ENCODE measurements at regions not wholly inside any gene's neighbourhood (a gene's known extent, or its start where the extent isn't known, plus 50 kb on each side); places are given as distances from the start of the nearest gene placed in this dataset.

DNA sequence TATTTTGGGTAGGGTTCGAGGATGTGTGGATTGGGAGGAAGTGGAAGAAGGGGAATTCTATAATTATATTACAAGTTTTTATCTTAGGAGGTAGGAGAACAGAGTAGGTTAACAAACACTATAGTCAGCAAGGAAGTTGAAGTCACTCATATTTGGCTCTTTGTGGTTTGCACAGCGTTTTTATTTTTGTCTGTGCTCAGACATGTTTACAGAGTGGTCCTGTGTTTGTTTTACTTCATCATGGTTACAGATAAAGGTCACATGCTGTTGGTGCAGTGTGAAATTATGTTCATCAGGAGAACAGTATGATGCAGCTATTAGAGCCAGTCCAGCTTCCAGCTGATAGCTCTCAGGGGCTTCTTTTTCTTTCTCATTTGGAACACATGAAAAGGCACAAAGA, 299.9 kb upstream of the SFRP2 start:
- no peak for DNase-seq (ENCODE audit: low read depth in 2 of 2)

DNA sequence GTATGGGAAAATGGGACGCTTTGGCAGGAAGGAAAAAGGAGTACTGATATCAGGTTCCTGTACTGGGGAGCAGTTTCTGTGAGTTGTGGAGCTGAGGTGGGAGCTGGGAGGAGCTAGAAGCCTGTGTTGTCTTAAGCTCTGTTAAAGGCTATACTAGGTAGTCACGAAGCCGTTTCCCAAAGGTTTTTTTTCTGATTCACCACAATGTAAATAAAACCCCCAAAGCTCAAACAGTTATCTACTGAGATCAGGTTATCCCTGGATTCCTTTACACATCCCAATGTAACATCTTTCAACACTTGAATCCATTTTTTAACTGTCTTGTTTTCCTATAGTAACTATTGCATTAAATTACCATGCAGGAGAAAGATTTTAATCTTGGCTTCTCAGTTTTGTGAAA, 297.4 kb upstream of the SFRP2 start:
- no peak for DNase-seq (ENCODE audit: low read depth in 2 of 2)

DNA sequence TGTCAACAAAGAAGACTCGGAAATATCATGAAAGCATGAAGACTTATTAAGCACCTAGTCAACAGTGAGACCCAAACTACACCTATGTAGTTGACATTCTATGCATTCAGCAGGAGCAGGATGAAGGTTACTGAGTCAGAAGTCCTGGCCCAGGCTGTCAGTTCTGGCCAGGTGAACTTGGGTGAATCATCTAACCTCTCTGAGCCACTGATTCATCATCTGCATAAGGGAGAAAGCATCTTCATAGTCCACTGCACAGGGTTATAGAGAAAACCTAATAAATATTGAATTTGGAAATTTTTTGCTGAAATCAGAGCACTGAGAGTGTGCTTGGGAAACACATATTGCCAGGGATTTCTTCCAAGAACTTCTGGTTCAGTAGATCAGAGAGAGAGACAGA, 296.0 kb upstream of the SFRP2 start:
- DNase-seq (ENCODE audit: low read depth in 2 of 2): no peak

DNA sequence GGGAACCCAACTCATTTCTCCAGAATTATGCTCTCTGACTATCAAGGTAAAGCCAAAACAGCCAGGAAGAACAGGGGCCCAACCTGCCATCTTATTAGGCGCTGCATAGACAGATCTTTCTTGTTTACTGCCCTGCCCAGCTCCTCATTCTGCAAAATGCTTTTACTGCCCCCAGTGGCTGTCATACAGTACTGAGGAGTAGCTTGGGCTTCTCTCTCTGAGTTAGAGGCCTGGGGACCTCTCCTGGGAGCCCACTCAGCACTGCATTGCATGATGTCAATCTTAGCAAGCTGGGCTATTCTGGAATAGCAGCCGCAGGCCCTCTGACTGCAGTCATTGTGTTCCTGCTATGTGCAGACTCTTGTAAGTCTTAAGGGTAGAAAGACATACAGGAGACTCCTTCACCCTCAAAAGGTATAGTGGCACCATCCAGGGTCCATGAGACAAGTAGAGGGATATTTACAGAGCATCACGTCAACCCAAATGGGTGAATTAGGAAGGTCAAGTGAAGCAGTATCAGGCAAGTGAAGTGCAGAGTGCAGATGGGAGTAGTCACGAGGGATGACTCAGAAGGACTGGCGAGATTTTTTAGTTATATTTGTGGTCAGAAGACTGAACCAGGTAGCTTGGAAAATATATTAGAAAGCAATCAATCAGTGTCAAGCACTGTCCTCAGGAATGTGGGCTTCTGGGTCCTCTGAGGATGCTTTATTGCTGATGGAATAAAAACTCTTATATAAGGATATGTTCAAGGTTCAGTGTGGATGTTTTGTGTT, 294.1 kb upstream of the SFRP2 start:
- no peak for DNase-seq (ENCODE audit: low read depth in 2 of 2)

DNA sequence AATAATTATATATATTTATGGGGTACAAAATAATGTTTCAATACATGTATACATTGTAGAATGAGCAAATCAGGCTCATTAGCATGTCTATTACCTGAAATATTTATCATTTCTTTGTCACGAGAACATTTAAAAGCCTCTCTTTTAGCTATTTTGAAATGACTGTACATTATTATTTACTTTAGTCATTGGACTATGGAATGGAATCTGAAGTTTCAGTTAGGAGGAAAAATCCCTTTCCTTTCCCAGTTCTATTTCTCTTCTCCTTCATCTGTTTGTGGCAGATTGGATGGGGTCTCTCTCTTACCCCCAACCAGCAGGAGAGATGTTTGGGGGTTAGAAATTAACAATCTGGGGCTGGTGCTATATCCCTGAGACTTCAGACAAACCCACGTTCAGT, 292.5 kb upstream of the SFRP2 start:
- no peak for DNase-seq (ENCODE audit: low read depth in 2 of 2)

DNA sequence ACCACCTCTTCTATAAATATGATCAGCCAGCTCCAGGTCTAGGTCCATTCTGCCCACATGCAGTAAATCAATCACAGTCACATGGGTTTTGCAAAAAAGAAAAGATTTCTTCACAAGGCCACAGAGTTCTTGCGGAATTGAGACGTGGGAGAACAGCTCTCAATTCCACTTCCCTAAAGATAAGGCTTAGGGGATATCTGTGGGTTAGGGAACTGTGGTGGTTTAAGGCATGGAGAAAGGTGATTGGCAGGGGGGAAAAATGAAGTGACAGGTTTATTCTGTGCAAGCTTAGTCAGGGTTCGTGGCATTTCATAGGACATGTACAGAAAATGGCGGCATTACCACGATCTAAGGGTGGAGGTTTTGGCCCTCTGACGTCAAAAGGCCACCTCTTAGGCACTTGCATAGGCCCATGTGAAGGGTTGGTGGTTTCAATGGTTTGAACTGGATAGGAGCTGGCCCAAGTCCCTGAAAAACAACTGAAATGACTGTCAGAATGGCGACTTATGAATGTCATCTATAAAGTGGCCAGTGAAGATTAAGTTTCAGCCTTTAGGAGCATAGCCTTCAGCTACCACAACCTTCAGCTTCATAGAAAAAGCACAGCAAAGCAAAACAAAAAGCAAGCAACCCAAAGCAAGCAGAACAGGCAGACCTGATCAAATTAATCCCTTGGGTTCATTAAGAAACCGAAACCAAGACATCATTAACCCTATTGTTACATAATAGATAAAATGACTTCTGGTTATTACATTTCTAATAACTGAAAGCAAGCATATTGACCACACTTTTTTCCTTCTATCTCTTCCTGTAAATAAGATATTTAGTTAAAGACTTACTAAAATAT, 289.8 kb upstream of the SFRP2 start:
- no peak for DNase-seq (ENCODE audit: low read depth in 2 of 2)

DNA sequence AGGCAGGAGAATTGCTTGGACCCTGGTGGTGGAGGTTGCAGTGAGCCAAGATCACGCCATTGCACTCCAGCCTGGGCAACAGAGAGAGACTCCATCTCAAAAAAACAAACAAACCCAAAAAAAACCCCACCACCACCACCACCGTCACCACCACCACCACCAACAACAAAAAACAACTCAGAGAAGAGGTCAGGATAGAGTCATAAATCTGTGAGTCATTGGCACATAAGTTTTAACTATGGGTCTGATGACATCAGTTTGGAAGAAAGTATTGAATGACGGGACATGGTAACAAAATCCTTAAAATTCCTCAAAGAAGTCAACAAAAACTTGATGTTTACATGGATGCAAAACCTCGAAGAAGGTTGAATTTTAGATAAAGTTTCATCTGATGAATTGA, 288.0 kb upstream of the SFRP2 start:
- DNase-seq (ENCODE audit: low read depth in 2 of 2): no peak

DNA sequence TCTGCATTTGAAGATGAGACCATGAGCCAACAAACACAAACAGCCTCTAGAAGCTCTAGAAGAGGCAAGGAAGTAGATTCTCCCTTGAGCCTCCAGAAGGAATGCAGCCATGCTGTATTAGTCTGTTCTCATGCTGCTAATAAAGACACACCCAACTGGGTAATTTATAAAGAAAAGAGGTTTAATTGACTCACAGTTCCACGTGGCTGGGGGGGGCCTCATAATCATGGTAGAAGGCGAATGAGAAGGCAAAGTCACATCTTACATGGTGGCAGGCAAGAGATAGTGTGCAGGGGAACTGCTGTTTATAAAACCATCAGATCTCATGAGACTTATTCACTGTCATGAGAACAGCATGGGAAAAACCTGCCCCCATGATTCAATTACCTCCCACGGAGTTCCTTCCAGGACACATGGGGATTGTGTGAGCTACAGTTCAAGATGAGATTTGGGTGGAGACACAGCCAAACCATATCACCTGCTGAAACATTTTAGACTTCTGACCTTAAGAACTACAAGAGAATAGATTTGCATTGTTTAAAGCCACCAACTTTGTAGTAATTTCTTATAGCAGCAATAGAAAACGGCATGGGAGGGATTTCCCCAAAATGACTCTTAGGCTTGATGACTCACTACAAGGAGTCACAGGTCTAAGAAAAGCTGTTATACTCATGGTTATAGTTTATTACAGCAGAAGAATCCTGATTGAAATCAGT, 284.4 kb upstream of the SFRP2 start:
- DNase-seq (ENCODE audit: low read depth in 2 of 2): no peak

DNA sequence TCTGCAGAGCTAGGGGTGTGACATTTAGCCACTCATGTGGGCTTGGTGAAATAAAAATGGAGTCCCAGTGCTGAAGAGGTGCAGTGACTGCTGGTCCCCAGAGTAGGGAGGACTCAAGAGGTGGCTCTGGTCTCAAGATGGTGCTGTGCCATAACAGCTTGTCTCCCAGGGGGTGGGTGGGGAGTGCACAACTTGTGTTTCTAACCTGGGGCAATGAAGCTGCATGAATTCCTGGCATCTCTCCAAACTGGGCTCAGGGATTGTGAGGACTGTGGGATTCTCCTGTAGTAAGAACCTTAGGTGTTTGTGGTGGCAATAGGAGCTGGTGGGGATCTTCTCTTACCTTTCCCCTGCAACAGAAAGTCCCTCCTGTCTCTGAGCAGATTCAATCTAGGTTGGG, 278.9 kb upstream of the SFRP2 start:
- DNase-seq (ENCODE audit: low read depth in 2 of 2): no peak

DNA sequence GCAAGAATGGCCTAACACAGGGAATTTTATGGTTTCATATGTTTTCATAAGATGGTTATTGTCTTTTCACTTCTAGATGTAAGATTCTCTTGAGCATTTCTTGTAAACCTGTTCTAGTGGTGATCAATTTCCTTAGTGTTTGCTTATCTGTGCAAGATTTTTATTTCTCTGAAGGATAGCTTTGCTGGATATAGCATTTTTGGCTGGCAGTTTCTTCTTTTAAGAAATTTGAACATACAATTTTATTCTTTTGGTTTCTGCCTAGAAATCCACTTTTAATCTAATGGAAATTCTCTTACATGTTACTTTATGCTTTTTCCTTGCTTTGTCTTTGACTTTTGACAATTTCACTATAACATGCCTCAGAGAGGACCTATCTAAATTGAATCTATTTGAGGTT, 276.5 kb upstream of the SFRP2 start:
- DNase-seq (ENCODE audit: low read depth in 2 of 2): no peak

DNA sequence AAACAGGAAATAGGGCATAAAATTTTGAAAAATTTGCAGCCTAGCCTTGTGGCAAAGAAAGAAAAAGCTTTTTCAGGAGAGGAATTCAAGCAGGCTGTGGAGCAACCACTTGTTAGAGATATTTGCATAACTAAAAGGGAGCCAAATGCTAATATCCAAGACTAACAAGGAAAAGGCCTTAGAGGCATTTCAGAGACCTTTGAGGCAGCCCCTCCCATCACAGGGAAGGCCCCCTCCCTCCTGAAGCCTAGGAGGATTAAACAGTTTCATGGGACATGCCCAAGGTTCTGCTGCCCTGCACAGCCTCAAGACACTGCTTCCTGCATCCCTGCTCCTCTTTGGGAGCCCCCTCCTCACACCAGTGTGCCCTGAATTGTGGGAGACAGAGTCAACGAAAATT, 275.4 kb upstream of the SFRP2 start:
- DNase-seq (ENCODE audit: low read depth in 2 of 2): no peak

DNA sequence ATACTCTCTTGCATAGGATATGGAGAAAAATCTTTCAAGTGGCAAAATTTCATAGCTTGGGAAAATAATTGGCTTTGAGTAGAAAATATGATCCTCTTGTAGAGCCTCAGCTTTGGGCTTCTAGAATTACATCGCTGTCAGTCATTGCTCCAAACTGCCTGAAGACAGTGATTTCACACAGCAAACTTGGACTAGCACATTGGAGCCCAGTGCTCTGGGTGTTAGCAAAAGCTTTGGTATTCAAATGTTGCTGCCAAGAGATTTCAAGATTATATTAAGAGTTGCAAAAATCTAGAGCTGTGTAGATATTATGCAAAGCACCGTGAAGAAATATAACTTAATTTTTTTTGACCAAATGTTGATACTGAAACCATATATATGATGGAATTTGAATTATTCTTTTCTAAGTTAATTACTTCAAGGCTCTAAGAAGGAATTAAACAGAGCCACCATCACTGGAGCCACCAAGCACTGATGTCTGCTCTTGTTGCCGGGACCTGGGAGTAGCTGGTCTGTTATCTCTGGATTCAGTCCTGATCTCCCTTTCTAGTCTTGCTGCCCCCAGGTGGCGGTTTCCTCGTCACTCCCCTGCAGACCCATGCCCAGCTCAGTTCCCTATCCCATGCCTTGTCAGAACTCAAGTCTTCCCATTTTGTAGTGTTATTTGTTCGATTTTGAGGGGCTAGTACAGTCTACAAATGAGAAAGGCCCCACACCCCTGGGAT, 260.7 kb upstream of the SFRP2 start:
- DNase-seq (ENCODE audit: low read depth in 2 of 2): no peak

DNA sequence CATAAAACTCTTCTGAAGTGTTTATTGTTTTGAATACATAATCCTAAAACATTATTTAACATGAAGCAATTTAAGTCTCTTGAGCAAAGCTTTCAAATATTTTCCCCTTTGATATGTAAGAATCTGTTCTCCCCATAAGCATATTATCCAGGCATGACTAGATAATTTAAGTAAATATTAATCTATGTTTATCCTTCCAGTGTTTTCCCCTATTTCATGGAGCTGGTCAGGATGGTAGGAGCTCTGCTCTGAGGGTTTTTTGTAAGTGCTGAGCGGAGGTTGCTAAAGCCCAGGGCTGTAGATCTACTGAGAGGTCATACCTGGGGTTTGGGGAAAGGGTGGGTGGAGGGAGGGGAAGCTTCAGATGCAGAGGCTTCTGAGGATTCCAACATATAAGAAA, 258.9 kb upstream of the SFRP2 start:
- DNase-seq (ENCODE audit: low read depth in 2 of 2): no peak

DNA sequence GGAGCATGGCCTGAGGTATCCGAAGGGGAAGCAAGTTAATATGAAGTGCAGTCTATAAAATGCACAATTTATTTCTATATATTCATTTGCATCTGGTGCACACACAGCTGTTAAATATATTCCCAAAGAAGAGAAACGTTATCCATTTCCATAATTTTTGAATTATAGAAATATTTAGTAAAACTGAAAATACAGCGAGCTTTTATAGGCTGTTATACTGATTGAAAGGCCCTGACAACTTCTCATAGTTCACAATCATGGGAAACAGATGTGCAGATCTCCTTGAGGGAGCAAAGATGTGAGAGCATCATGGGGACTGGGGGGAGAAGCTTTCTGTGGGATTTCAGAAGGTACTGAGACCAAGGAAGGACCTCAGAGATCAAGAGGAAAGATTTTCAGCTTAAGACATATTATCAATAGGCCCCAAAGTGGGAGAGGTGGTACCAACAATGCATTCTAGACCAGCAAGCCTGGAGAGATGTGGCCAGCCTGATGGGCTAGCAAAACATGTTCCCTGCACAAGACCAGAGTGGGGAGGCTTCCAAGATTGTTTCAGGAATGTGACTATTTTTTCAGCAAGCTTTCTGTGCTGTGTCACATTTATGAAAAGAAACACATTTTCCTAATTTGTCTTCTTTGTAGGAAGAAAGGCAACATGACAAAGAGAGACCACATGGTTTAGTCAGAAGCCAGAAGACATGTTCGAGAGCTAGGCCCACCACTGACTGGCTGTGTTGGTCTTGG, 256.0 kb upstream of the SFRP2 start:
- no peak for DNase-seq (ENCODE audit: low read depth in 2 of 2)

DNA sequence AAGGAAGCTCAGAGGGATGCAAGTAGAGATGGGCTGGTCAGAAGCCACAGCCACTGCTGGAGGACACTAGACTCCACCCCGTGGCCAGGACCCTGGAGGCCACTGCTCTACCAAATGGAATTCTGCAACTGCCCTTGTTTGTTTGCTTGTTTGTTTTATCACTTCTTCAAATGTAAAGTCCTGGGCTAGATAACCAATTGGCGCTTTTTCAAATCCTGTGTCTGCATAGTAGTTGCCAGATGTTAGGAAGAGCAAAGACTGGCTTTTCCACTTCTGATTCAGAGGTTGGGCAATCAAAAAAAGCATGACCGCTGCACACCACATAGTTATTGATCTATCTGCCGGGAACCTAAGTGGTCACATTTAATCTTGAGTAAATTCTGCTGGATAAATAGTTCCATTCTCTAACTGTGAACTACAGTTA, 255.2 kb upstream of the SFRP2 start:
- DNase-seq (ENCODE audit: low read depth in 2 of 2): no peak

DNA sequence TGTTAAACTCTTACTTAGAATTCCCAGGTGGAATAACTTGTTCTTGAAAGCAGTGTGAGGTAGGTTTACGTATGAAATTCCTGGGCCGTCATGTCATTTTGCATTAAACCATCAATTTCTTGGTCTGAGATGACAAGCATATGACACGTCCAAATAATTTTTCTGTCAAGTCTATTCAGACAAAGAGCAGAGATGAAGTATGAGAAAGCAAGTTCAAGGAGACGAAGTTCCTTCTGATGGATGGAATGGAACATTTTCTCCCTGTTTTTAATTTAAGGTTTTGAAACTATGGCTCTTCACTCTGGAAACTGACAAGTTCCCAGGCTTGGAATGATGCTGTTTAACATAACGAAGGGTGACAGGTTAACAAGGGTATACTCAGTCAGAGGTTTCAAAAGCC, 252.8 kb upstream of the SFRP2 start:
- DNase-seq (ENCODE audit: low read depth in 2 of 2): no peak

DNA sequence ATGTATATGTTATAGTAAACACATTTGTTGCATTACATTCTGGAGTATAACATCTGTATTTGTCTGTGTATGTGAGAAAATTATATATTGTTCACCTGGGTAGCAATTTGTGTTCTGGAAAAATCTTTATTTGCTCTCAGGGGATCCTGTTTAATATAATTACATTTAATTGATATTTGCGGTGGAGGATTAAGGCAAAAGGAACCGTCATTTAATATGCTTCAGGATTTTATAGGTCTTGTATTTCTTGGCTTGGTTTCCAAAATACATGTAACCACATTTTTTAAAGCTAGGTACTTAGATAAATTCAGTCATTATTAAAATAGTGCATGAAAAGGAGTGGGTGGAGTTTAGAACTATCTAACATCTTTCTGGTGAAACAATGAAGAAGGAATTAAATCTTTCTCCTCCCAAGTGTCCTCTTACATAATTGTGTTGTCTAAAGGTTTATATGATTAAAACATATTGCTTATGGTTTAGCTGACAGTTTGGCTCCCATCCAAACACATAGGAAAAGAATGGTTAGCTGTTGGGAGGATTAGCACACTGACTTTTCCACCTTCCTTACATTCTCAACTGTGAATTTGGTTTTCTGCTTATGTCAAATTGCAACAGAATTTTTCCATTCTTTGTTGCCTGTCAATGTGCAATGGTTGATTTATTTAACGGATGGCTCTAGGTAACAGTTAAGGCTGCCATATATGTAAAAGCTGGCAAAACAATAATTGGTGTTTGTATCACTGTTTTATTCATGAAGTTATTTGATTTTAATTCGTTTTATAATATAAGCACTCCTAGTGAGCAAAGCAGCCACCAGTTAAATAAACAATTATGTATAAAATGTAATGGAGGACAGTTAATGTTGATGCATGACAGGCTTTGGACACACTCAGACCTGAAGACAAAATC, 250.8 kb upstream of the SFRP2 start:
- DNase-seq (ENCODE audit: low read depth in 2 of 2): no peak

DNA sequence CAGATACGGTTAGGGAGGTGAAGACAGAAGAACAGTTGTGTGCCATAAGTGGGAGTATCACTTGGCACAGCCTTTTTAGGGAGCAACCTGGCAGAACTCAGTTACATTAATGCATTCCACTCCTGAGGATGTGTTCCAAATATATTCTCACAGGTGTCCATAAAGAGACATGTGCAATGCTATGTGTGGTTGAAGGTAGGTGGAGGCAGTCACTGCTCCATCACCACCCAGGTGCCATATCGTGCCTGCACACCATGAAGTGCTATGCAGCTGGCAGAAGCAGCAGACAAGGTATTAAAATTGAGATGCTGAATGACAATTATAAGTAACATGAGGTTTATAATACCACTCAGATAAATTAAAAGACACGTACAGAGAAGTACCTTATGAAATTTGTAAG, 248.0 kb upstream of the SFRP2 start:
- no peak for DNase-seq (ENCODE audit: low read depth in 2 of 2)

DNA sequence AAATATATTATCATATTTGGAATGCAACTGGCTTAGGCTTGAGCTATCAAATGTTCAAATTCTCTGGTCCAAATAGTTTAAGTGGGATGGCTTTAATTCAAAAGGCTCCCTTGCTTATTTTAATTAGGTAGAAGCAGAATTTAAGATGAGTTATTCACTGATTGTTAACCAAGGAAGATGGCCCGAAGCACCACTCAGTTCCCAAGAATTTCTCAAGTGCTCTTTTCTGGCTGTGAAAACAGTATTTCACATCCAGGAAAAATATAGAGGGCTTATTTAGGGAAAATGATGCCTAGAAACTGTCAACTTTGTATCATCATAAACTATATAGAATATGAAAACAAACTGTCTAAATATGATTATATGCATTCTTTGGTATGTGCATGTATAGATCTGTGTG, 246.5 kb upstream of the SFRP2 start:
- DNase-seq (ENCODE audit: low read depth in 2 of 2): no peak

DNA sequence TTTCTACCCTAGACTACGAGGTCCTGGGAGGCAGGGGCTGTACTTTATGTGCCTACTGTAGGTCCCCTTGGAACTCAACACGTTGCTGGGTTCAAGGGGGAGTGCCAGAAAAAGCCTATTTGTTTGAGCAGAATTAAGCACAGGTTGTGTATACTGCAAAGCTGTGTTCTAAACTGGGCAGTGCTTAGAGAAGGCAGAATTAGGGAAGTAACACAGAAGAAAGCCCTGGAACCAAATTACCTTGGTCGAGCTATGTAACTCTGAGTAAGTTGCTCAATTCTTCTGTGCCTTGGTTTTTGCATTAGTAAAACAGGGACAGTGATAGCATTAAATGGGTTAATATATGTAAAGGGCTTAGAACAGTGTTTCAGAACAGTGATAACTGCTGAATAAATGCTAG, 245.0 kb upstream of the SFRP2 start:
- DNase-seq (ENCODE audit: low read depth in 2 of 2): no peak
